CD4-positive, alpha-beta T cell treated with Interferon gamma for 1 hour (primary cell): ENCODE measurements at regions not wholly inside any gene's neighbourhood (a gene's known extent, or its start where the extent isn't known, plus 50 kb on each side); places are given as distances from the start of the nearest gene placed in this dataset.
"Not testable (repeated sequence)": the region's sequence is repeated elsewhere in the genome, so short reads cannot be mapped to it uniquely, and the experiment has no call there.

Experiments used
- DNase-seq: peaks from one replicate; pipeline ENCODE4 v3.0.0-alpha.2; 2020

DNA sequence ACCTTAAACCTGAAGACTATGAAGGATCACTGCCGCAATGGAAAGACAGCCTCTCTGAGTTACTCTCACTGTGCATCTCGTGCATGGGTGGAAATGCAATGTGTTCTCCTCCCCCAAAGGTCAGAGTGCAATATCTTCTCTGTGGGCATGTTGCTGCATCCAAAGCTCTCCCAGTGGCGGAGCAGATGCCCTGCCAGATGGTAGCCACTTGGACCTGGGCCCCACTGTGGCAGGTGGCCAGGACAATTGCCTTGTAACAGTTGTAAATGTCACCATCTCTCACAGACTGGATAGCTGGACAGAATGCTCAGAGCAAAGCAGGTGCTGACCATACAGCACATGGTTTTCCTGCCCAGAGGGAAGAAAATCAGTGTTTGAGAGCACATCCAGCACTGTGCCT lies 542.0 kb downstream of the FAM181B start:
- no peak for DNase-seq

DNA sequence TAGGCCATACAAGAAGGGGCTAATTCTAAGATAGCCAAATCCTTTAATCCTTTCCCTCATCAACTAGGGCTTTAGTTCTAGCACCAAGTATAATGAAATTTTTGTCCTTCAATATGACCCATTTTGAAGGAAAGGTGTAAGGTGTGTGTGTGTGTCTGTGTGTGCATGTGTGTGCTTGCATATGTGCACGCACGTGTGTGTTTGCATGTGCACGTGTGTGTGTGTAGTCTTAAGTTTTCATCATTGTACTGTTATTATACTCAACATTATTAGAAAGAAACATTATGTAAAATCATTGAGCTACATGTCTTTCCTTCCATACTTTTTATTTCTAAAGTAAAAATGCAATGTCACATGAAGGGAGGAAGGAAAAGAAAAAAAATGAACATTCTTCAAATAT lies 547.7 kb downstream of the FAM181B start:
- no peak for DNase-seq

DNA sequence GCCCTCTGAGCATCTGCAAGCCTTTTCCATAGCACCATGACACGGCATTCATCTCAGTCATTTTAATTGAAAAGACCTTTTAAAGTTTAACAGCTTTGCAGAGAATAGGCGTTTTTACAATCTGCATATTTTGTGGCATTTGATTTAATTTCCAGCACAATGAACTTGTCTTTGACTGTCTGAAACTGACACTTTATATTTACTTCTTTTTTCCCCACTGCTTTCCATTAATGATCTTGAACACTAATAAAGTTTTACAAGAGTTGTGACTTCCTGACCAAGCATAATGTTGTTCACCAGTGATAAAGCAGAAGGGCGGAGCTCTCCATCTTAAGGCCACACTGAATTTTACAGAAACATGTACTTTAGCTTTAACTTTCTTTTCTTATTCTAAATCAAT lies 548.7 kb downstream of the FAM181B start:
- no peak for DNase-seq

DNA sequence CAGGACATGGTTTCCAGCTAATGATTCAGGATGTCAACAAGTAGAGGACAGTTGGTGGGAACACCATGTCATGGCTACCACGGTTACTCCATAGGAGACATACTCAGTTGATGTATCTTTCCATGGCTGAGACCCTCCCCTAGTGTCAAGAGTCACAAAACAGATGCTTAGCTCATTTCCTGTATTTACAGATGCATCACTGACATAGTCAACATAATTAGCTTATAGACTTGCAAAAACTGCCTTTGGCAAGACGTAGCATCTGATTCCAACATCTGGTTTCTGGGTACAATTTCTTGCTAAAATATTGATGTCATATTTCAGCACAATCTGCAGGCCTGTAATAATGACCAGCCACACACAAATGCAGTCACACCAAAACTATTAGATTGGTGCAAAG lies 550.3 kb downstream of the FAM181B start:
- DNase-seq: no peak

DNA sequence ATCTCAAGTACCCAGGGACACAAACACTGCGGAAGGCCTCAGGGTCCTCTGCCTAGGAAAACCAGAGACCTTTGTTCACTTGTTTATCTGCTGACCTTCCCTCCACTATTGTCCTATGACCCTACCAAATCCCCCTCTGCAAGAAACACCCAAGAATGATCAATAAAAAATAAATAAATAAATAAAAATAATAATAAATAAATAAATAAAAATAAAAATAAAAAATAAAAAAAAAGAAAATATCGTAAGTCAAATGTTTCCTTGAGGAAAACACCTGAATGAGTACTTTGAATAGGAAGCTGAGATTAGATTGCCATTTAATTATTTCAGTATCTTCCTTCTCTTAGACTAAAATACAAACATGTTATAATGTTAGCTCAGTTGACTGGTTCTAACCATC lies 551.0 kb downstream of the FAM181B start:
- DNase-seq: not testable (repeated sequence)

GRCh38 chr11:82181796-82182195 lies 551.9 kb downstream of the FAM181B start:
- not testable (repeated sequence) for DNase-seq

- no peak for DNase-seq
Observed at GRCh38 chr11:82176945-82177344, 556.7 kb downstream of the FAM181B start.

DNA sequence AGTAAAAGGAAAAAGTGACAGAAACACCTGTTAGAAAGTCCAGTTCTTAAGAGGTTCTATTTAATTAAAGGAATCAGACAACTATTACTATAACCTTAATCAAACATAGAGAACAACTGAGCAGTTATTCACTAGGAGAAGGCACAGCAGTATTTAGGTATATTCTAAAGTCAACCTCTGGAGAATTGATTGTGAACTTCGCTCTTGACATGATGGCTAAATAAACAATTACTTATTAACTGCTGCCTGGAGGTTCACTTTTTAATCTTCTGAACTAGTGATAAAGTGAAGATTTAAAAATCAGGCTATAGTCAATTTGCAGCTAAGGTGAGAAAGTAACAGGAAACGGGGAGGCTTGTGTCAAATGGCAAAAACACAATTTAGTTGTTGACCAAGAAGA lies 557.3 kb downstream of the FAM181B start:
- no peak for DNase-seq

- no peak for DNase-seq
Observed at GRCh38 chr11:82174610-82175009, 559.1 kb downstream of the FAM181B start.

DNA sequence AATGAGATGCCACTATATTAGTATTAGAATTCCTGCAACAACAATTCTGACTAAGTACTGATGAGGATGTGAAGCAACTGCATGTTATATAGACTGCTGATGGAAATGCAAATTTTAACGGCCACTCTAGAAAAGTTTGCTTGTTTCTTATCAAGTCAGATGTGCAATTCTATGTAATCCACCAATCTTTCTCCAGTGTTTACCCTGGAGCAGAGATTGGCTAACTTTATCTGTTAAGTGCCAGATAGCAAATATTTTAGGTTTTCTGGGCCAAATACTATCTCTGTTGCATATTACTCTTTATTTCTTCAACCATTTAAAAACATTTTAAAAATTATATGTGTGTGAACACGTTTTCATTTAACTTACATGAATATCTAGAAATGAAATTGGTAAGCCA lies 586.9 kb downstream of the FAM181B start:
- no peak for DNase-seq

- DNase-seq: no peak
Observed at GRCh38 chr11:82118946-82119345, 614.7 kb downstream of the FAM181B start.

GRCh38 chr11:82117362-82117761 lies 616.3 kb downstream of the FAM181B start:
- DNase-seq: no peak

- DNase-seq: no peak
Observed at GRCh38 chr11:82105331-82105998, 628.2 kb downstream of the FAM181B start.

- no peak for DNase-seq
Observed at GRCh38 chr11:82092904-82093303, 640.8 kb downstream of the FAM181B start.

GRCh38 chr11:82089426-82089825 lies 644.2 kb downstream of the FAM181B start:
- no peak for DNase-seq

DNA sequence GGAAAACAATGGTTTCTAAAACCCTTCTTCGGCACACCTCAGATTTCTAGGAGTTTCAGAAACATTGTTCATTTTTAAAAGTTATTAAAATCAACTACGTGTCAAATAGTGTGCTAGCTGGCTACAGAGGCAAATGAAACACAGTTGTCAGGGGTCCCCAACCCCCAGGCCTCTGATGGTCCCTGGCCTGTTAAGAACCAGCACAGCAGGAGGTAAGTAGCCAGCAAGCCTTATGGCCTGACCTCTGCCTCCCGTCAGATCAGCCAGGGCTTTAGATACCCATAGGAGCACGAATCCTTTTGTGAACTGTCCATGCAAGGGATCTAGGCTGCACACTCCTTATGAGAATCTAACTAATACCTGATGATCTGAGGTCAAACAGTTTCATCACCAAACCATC lies 648.2 kb downstream of the FAM181B start:
- DNase-seq: no peak

GRCh38 chr11:82082976-82083375 lies 650.7 kb downstream of the FAM181B start:
- no peak for DNase-seq

DNA sequence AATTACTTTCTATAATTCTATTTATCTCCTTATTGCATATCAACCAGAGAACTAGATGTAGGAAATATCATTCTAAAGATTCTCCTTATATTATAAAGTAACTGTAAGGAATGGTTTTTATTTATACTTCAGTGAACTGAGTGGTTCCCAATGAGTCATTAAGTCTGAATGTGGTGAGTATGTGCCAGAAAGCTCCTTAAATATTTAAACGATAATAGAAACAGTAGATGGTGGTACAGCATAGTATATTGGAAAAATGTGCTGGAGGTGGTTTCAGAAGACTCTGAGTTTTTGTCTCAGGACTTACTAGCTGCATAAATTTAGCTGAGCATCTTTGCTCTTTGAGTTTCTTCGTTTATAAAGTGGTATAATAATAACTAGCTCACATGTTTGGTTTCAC lies 653.5 kb downstream of the FAM181B start:
- no peak for DNase-seq

GRCh38 chr11:82076126-82076525 lies 657.5 kb downstream of the FAM181B start:
- no peak for DNase-seq

DNA sequence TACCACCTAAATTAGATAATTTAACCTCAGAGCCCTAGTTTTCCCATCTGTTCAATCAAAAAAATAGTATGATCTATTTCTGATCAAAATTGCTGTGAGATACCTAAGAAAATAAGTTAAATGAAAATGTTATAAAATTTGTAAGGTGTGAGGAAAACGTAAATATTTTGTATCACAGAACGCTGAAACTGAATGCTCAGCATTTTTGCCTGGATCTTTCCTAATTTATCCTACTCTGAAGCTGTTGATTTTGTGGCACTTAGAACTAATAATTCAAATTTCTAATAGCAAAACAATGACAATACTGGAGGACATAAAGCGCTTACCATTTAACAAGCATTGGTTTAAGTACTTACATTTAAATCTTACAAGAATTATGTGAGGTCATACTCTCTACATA lies 674.2 kb downstream of the FAM181B start:
- no peak for DNase-seq

DNA sequence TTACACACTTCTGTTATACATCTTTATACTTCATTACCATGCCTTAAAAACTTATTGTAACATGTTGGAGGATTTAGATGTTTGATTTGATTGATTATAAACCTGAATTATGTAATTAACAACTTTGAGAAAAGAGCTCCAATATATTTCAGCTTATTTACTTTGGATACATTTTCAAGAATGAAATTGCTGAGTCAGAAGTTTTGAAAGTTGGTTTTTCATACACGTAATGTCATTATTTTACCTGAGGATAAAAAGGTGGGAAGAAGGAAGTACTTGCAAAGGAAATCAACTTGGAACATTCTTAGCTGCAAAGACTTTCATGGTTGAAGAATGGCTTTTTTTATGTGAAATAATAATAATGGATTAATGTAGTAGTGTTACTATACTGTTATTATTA lies 677.2 kb downstream of the FAM181B start:
- DNase-seq: no peak

GRCh38 chr11:82049199-82049598 lies 684.5 kb downstream of the FAM181B start:
- DNase-seq: no peak

GRCh38 chr11:82047200-82047599 lies 686.5 kb downstream of the FAM181B start:
- no peak for DNase-seq

DNA sequence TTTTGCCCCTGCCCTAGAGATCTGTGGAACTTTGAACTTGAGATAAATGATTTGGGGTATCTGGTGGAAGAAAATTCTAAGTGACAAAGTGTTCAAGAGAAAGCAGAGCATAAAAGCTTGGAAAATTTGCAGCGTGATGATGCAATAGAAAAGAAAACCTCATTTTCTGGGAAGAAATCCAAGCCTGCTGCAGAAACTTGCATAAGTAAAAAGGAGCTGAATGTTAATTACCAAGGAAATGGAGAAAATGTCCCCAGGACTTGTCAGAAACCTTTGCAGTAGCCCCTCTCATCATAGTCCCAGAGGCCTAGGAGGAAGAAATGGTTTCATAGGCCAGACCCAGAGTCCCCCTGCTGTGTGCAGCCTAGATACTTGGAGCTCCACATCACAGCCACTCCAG lies 686.9 kb downstream of the FAM181B start:
- DNase-seq: no peak

DNA sequence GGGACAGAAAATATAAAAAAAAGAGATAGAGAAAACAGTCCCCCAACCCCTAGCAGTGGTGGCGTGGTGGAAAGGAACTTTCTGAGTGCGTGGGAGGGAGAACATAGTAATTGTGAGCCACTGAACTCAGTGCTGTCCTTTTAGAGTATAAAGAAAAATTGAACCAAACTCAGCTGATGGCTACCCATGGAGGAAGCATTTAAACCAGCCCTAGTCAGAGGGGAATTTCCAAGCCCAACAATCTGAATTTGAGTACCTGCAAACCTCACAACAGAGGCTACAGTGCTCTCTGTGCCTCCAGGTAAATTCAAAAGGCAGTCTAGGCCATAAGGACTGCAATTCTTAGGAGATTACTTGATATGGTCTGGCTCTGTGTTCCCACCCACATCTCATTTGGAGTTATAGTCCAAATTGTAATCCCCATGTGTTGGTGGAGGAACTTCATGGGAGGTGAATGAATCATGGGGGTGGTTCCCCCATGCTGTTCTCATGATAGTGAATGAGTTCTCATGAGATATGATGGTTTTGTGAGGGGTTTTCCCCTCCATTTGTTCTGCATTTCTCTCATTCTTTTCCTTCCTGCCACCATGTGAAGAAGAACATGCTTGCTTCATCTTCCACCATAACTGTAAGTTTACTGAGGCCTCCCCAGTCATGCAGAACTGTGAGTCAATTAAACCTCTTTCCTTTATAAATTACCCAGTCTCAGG lies 687.8 kb downstream of the FAM181B start:
- no peak for DNase-seq
